DMS 273 (cell line): ENCODE measurements at regions not wholly inside any gene's neighbourhood (a gene's known extent, or its start where the extent isn't known, plus 50 kb on each side); places are given as distances from the start of the nearest gene placed in this dataset.

Experiments
- DNase-seq: peaks from one replicate; lab custom pipeline; 2025; ENCODE audit not compliant: unreplicated experiment; lab: John Stamatoyannopoulos, UW

GRCh38 chr3:139870000-139870675 lies 64.8 kb upstream of the CLSTN2 start:
- no peak for DNase-seq

GRCh38 chr3:139868773-139869172 lies 66.2 kb upstream of the CLSTN2 start:
- no peak for DNase-seq

GRCh38 chr3:139848660-139849059 lies 86.3 kb upstream of the CLSTN2 start:
- no peak for DNase-seq

- peak; percentile 25 for DNase-seq
These were observed 88.3 kb upstream of the CLSTN2 start for GRCh38 chr3:139846729-139847128.

- no peak for DNase-seq
These were observed 95.3 kb upstream of the CLSTN2 start for GRCh38 chr3:139839659-139840058.

- DNase-seq: no peak
These were observed 96.0 kb upstream of the CLSTN2 start for GRCh38 chr3:139839014-139839413.

GRCh38 chr3:139838269-139838957 lies 96.6 kb upstream of the CLSTN2 start:
- DNase-seq: no peak

GRCh38 chr3:139836698-139837464 lies 98.1 kb upstream of the CLSTN2 start:
- DNase-seq: no peak

GRCh38 chr3:139835830-139836683 lies 98.9 kb upstream of the CLSTN2 start:
- DNase-seq: peak; percentile 66

- DNase-seq: no peak
These were observed 102.0 kb upstream of the CLSTN2 start for GRCh38 chr3:139832998-139833397.

- peak; percentile 95 for DNase-seq
These were observed 104.2 kb upstream of the CLSTN2 start for GRCh38 chr3:139830817-139831216.

GRCh38 chr3:139827833-139828232 lies 107.2 kb upstream of the CLSTN2 start:
- peak; percentile 78 for DNase-seq

- DNase-seq: no peak
These were observed 110.1 kb upstream of the CLSTN2 start for GRCh38 chr3:139824864-139825263.

- DNase-seq: no peak
These were observed 120.3 kb upstream of the CLSTN2 start for GRCh38 chr3:139814646-139815045.

- DNase-seq: no peak
These were observed 123.7 kb upstream of the CLSTN2 start for GRCh38 chr3:139811331-139811730.

GRCh38 chr3:139808201-139808600 lies 126.8 kb upstream of the CLSTN2 start:
- no peak for DNase-seq

GRCh38 chr3:139803294-139803693 lies 125.5 kb upstream of the NMNAT3 start:
- DNase-seq: no peak

GRCh38 chr3:139797724-139798343 lies 120.1 kb upstream of the NMNAT3 start:
- DNase-seq: no peak

- DNase-seq: no peak
These were observed 116.9 kb upstream of the NMNAT3 start for GRCh38 chr3:139794469-139795265.

- no peak for DNase-seq
These were observed 115.6 kb upstream of the NMNAT3 start for GRCh38 chr3:139793408-139793807.
